CD4-positive, alpha-beta T cell treated with Interleukin-4 for 4 hours (primary cell): ENCODE measurements at regions not wholly inside any gene's neighbourhood (a gene's known extent, or its start where the extent isn't known, plus 50 kb on each side); places are given as distances from the start of the nearest gene placed in this dataset.

Experiments used
- DNase-seq: peaks from one replicate; pipeline ENCODE4 v3.0.0-alpha.2; 2020

DNA sequence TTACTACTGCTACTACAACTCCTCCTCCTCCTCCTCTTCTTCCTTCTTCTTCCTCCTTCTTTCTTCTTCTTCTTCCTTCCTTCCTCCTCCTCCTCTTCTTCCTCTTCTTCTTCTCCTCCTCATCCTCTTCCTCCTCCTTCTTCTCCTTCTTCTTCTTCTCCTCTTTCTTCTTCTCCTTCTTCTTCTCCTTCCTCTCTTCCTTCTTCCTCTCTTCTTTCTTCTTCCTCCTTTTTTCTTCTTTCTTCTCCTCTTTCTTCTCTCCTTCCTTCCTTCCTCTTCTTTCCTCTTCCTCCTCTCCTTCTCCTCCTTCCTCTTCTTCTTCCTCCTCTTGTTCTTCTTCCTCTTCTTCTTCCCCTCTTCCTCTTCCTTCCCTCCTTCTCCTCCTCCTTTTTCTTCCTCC lies 94.7 kb upstream of the MYO16 start:
- DNase-seq = no peak

DNA sequence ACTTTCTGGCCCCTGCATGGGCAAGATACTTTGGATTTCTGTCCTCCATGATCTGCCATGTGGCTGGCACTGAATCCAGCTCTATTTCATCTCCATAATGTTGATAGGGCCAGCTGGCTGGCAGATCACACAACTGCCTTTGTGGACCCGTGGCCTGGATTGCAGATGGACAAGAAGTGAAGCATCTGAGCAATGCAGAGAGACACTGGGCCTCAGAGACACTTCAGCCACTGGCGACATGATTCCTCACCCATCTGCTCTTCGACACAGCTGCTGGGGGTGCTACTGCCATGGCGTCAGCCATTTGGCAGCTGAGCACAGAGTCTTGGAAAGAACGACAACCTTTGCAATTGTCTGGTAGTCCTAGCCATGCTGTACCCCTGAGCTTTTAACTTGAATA lies 79.5 kb upstream of the MYO16 start:
- DNase-seq = no peak

DNA sequence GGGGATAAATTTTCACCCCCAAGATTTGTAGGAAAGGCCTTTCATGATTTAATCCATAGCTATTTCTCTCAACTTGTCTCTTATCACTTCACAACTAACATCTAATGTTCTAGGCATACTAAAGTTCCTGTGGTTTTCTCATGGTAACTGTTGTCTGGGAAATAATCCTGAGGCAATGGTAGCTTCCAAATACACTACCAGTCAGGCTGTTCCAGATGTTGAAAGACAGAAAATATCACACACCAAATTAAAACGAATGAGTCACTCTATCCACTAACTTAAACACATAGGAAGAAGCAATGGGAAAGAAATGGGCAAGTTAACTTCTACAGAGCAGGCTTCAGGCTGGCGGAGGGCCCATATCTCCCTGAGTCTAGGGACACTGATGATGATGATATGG lies 77.7 kb upstream of the MYO16 start:
- DNase-seq = no peak

DNA sequence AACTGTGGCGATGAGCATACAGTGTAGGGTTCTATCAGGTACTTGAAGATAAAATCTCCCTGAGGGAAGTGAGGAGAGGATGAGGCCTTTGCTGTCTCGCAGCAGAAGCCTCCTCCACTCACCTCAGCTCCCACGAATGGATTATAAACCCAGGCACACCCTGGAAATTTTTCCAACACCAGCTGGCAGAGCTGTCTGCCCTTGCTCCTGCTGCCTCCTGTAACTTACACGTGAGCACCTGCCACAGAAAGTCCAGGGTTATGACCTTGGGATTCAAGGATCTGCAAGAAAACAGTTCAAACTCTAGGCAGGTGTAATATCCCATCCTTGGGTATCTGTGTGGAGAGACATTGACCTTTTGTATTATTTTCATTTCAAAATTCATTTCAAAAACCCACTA lies 70.9 kb upstream of the MYO16 start:
- no peak for DNase-seq

DNA sequence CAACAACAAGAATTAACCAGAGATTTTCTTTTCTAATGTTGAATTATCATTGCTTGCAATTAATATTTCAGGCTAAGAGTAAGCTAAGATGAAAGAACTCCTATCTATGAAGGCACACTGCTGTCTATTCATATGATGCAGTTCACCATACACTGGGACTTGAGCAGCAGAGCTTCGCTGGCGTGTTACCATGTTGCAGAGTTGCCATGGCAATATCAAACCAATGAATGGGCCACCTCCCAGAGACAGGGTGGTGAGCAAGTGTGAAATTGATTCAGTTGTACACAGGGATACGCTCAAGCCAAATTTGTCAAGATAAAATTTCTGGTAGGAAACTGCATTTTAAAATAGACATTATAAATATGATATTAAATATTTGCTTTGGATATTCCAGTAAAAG lies 69.3 kb upstream of the MYO16 start:
- no peak for DNase-seq

DNA sequence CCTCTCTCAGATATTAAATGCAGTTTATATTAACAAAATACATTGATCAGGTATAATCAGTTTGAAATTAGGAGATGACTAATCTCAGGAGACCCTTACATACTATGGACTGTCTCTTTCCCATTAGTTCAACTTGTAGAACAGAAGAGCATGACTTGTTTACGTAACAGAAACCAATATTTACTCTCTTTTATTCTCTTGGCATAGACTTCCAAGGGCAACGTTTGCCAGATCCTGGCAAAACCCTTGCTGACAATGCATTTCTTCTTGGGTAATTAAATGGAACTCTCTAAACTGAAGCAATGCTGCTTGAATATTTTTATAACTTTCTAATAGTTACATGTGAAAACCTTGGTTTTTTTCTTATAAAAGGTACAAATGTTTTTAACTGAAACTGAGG lies 68.3 kb upstream of the MYO16 start:
- no peak for DNase-seq

DNA sequence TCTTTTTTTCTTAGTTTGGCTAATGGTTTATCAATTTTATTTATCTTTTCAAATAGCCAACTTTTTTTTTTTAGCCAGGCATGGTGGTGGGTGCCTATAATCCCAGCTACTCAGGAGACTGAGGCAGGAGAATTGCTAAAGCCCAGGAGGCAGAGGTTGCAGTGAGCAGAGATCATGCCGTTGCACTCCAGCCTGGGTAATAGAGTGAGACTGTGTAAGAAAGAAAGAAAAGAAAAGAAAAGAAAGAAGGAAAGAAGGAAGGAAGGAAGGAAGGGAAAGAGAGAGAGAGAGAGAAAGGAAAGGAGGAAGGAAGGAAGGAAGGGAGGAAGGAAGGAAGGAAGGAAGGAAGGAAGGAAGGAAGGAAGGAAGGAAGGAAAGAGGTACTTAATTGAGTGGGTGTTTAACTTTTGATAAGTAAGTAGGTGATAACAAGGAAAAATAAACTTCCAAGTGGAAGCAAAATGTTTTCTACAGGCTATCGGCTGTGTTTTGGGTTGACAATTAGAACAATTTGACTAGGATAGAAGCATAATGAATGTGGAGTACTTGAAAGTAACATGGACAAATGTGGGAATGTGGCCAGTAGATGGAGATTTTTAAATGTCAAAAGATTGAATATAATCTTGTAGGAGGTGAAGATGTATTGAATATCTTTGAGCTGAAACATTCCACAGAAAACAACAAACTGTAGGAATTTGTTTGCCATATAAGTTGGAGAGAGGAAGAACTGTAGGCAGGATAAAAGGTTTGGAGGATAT lies 62.8 kb upstream of the MYO16 start:
- no peak for DNase-seq

DNA sequence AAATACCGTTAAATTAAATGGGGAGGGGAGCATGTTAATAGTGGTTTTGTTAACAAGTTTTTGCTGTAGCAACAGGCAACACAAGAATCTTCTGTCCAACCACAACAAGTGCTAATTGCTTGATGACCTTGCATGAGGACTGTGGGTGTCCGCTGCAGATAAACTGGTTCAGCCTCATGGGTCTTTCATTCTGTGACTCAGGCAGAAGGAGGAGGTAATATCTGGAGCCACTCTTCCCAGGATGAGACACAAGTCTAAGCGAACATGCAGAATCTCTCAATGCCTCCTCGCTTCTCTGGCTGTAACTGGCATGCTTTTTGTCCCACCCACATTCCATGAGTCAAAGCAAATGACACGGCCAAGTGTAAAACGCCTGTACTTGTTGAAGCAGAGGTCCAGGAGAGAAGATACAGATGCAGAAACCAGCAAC lies 56.6 kb upstream of the MYO16 start:
- DNase-seq = no peak

DNA sequence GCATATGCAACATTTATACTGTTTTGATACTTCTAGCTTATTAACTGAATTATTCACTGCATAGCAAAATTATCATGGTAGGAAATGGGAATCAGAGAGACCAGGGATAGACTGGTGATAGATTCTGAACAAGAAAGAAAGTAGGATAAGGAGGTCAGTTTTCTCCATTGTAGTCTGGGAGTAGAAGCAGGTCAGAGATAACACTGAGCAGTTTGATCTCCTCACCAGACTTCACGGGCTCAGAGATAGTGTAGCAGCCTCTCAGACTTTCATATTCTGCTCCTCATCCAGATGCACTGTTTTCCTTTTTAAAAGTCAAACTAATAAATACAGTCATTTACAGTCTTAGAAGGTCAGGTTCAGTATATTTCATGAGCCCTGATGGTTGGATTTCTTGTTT lies 56.0 kb upstream of the MYO16 start:
- DNase-seq = no peak

DNA sequence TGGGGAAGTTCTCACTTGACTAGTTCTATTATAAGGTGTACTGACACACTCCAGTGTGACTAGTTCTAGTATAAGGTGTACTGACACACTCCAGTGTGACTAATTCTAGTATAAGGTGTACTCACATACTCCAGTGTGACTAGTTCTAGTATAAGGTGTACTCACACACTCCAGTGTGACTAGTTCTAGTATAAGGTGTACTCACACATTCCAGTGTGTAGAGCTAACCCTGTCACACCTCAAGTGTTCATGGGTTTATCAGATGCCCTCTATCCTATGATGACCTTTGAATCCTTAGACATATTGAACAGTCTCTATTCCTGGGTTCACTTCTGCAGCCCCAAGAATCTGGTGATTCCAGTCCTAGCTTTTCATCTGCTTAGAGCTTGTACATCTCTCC lies 54.6 kb upstream of the MYO16 start:
- DNase-seq = no peak

DNA sequence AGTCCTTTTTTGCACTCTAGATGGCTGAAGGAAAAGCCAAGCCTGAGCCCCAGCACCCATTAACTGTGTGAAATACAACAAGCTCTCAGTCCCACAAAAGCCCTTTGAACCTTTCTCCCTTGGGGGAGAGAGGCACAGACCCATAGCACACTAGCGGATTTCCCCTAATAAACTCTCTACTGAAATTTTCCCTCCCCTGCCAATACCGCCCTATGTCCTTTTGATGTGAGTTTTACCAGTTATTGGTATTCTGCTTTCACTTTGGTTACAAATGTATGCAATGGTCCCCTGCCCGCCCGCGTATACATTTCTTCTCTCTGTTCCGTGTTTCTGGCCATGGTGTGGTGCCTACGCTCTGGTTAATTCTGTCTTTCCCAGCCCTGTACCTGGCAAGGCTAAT lies 54.0 kb upstream of the MYO16 start:
- no peak for DNase-seq
